Large intestine (tissue), 3 donors: ENCODE measurements at regions not wholly inside any gene's neighbourhood (a gene's known extent, or its start where the extent isn't known, plus 50 kb on each side); places are given as distances from the start of the nearest gene placed in this dataset.

ENCODE experiments used
- DNase-seq, 2 donors: peaks; one replicate each; pipeline versions ENCODE4 v3.0.0 to v3.0.0-alpha.2; 2013
- H3K27ac ChIP-seq: one replicate; pipeline ENCODE4 v1.5.1; 2013; ENCODE audit warnings: low read length
- H3K27me3 ChIP-seq: 2 replicates; pipeline ENCODE4 v1.6.1; 2013; ENCODE audit warnings: low read length; ENCODE audit not compliant: control insufficient read depth, insufficient read depth
- H3K36me3 ChIP-seq: 2 replicates; pipeline ENCODE4 v1.6.1; 2013; ENCODE audit warnings: low read length; ENCODE audit not compliant: control insufficient read depth, insufficient read depth
- H3K4me1 ChIP-seq: one replicate; pipeline ENCODE4 v1.6.1; 2013; ENCODE audit warnings: low read length; ENCODE audit not compliant: control insufficient read depth, insufficient read depth
- H3K4me3 ChIP-seq: one replicate; pipeline ENCODE4 v1.5.1; 2013; ENCODE audit warnings: low read length
- H3K9me3 ChIP-seq: one replicate; pipeline ENCODE4 v1.6.1; 2013; ENCODE audit warnings: mild to moderate bottlenecking, low read depth, low read length, moderate library complexity; ENCODE audit not compliant: control insufficient read depth
- WGBS: methylation state at CpG from one replicate; pipeline ENCODE4 v1.1.5; 2013; ENCODE audit warnings: low lambda C conversion rate; ENCODE audit not compliant: insufficient coverage; 5-methylcytosine and 5-hydroxymethylcytosine counted together

- no peak for DNase-seq
- Histone ChIP-seq H3K27ac (no peak overlapping the region), H3K4me1 (no peaks in the 10 kb centered on the region), H3K36me3 (no peaks in the 10 kb centered on the region), H3K9me3 (peaks cover 3% of the 10 kb centered on the region), H3K27me3 (no peaks in the 10 kb centered on the region), H3K4me3 (no peak overlapping the region)
- no CpG with 5 or more reads among the region's 5 CpGs for WGBS
Observed at GRCh38 chr21:17428484-17428869, 84.4 kb upstream of the CXADR start.

- H3K27ac ChIP-seq, result no peak overlapping the region
- WGBS, result no CpG with 5 or more reads among the region's 5 CpGs
Observed at GRCh38 chr21:17428980-17429379, 83.9 kb upstream of the CXADR start.

DNA sequence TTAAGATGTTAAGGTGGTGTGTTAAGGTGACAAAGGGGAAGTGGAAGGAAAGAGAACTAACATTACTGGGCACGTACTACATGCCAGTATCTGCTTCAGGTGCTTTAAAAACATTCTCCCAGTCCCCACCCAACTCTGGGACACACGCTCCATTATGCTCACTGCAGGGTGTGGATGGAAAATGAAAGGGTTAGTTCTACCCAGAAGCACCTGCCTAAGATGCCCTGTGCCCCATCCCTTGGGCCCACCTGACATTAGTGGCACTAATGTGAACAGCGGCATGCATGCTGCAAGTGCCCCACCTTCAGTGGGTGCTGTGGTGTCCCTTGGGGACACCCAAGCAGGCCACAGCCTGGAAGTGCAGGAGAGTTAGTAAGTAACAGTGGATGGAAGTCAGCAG is 82.9 kb upstream of the CXADR start:
- no peaks in the 10 kb centered on the region for H3K36me3 ChIP-seq
- peaks cover 2% of the 10 kb centered on the region for H3K9me3 ChIP-seq
- DNase-seq, result peak; percentile 34 to 72
- WGBS, result no CpG with 5 or more reads among the region's 3 CpGs
- no peak overlapping the region for H3K4me3 ChIP-seq
- H3K27ac ChIP-seq, result no peak overlapping the region
- H3K27me3 ChIP-seq, result no peaks in the 10 kb centered on the region
- H3K4me1 ChIP-seq, result no peaks in the 10 kb centered on the region

More at GRCh38 chr21:17428980-17429379, 83.9 kb upstream of the CXADR start:
- no peaks in the 10 kb centered on the region for H3K4me1 ChIP-seq
- H3K4me3 ChIP-seq, result no peak overlapping the region
- peaks cover 3% of the 10 kb centered on the region for H3K9me3 ChIP-seq
- H3K36me3 ChIP-seq, result no peaks in the 10 kb centered on the region
- DNase-seq, result no peak
- no peaks in the 10 kb centered on the region for H3K27me3 ChIP-seq

GRCh38 chr21:17432732-17433057 is 80.1 kb upstream of the CXADR start:
- WGBS, result no CpG with 5 or more reads among the region's 3 CpGs
- H3K27me3 ChIP-seq, result no peaks in the 10 kb centered on the region
- H3K9me3 ChIP-seq, result no peaks in the 10 kb centered on the region
- no peaks in the 10 kb centered on the region for H3K36me3 ChIP-seq
- no peak overlapping the region for H3K27ac ChIP-seq
- H3K4me1 ChIP-seq, result peaks cover 3% of the 10 kb centered on the region
- DNase-seq, result no peak
- no peak overlapping the region for H3K4me3 ChIP-seq

DNA sequence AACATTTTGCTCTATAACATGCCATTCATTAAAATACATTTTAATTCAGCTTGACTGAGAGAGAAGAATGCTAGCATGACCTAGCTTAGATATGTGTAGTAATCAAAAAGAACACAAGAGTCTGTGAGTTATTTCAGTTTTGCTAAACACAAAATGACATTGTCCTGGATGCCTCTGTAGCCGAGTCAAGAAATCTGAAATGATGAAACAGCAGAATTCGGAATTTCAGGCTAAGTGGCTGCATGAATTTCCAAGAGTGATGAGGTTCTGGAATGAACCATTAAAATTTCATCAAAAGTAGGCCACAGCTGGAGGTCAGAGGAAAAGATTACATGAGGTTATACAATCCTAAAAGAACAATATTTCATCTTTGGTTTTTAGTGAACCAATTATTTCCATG is 79.1 kb upstream of the CXADR start:
- Histone ChIP-seq H3K4me1 (peaks cover 3% of the 10 kb centered on the region), H3K27ac (no peak overlapping the region), H3K27me3 (no peaks in the 10 kb centered on the region), H3K4me3 (no peak overlapping the region), H3K36me3 (no peaks in the 10 kb centered on the region), H3K9me3 (no peaks in the 10 kb centered on the region)
- WGBS, result no CpG with 5 or more reads among the region's 2 CpGs
- DNase-seq, result no peak

- Histone ChIP-seq H3K36me3 (no peaks in the 10 kb centered on the region), H3K4me1 (peaks cover 3% of the 10 kb centered on the region), H3K27me3 (no peaks in the 10 kb centered on the region), H3K9me3 (no peaks in the 10 kb centered on the region), H3K27ac (no peak overlapping the region), H3K4me3 (no peak overlapping the region)
- 55% methylated on average over 3 of the region's 7 CpGs for WGBS
- no peak for DNase-seq
Observed at GRCh38 chr21:17435565-17436543, 77.0 kb upstream of the CXADR start.

- H3K36me3 ChIP-seq, result no peaks in the 10 kb centered on the region
- H3K27me3 ChIP-seq, result no peaks in the 10 kb centered on the region
- peak in 1 of 2 donors; percentile 39 for DNase-seq
- H3K4me1 ChIP-seq, result peaks cover 3% of the 10 kb centered on the region
- no peak overlapping the region for H3K4me3 ChIP-seq
- H3K9me3 ChIP-seq, result no peaks in the 10 kb centered on the region
- H3K27ac ChIP-seq, result no peak overlapping the region
- 0% methylated on average over 1 of the region's 4 CpGs for WGBS
Observed at GRCh38 chr21:17436626-17437111, 76.2 kb upstream of the CXADR start.

- DNase-seq, result no peak
- Histone ChIP-seq H3K27ac (no peak overlapping the region), H3K4me1 (peaks cover 3% of the 10 kb centered on the region), H3K36me3 (no peaks in the 10 kb centered on the region), H3K9me3 (no peaks in the 10 kb centered on the region), H3K27me3 (no peaks in the 10 kb centered on the region), H3K4me3 (no peak overlapping the region)
- 67% methylated on average over 2 of the region's 5 CpGs for WGBS
Observed at GRCh38 chr21:17438635-17439034, 74.2 kb upstream of the CXADR start.

- DNase-seq, result no peak
- H3K36me3 ChIP-seq, result no peaks in the 10 kb centered on the region
- H3K4me3 ChIP-seq, result no peak overlapping the region
- H3K27me3 ChIP-seq, result no peaks in the 10 kb centered on the region
- WGBS, result no CpG with 5 or more reads among the region's 3 CpGs
- no peaks in the 10 kb centered on the region for H3K9me3 ChIP-seq
- peaks cover 3% of the 10 kb centered on the region for H3K4me1 ChIP-seq
- no peak overlapping the region for H3K27ac ChIP-seq
Observed at GRCh38 chr21:17440969-17441368, 71.9 kb upstream of the CXADR start.

GRCh38 chr21:17441370-17441769 is 71.5 kb upstream of the CXADR start:
- DNase-seq, result no peak
- Histone ChIP-seq H3K36me3 (no peaks in the 10 kb centered on the region), H3K4me1 (peaks cover under 1% of the 10 kb centered on the region), H3K9me3 (no peaks in the 10 kb centered on the region), H3K4me3 (no peak overlapping the region), H3K27ac (no peak overlapping the region), H3K27me3 (no peaks in the 10 kb centered on the region)
- no CpG with 5 or more reads among the region's 1 CpG for WGBS

- H3K9me3 ChIP-seq, result no peaks in the 10 kb centered on the region
- no CpG with 5 or more reads among the region's 2 CpGs for WGBS
- no peaks in the 10 kb centered on the region for H3K36me3 ChIP-seq
- H3K27me3 ChIP-seq, result no peaks in the 10 kb centered on the region
- no peak for DNase-seq
- no peaks in the 10 kb centered on the region for H3K4me1 ChIP-seq
- no peak overlapping the region for H3K4me3 ChIP-seq
- no peak overlapping the region for H3K27ac ChIP-seq
Observed at GRCh38 chr21:17442165-17442564, 70.7 kb upstream of the CXADR start.
